ENCODE measurements at regions not wholly inside any gene's neighbourhood (a gene's known extent, or its start where the extent isn't known, plus 50 kb on each side); places are given as distances from the start of the nearest gene placed in this dataset.
A peak's percentile ranks its signal among the peaks of the same experiment; 100 is the strongest.

DNA sequence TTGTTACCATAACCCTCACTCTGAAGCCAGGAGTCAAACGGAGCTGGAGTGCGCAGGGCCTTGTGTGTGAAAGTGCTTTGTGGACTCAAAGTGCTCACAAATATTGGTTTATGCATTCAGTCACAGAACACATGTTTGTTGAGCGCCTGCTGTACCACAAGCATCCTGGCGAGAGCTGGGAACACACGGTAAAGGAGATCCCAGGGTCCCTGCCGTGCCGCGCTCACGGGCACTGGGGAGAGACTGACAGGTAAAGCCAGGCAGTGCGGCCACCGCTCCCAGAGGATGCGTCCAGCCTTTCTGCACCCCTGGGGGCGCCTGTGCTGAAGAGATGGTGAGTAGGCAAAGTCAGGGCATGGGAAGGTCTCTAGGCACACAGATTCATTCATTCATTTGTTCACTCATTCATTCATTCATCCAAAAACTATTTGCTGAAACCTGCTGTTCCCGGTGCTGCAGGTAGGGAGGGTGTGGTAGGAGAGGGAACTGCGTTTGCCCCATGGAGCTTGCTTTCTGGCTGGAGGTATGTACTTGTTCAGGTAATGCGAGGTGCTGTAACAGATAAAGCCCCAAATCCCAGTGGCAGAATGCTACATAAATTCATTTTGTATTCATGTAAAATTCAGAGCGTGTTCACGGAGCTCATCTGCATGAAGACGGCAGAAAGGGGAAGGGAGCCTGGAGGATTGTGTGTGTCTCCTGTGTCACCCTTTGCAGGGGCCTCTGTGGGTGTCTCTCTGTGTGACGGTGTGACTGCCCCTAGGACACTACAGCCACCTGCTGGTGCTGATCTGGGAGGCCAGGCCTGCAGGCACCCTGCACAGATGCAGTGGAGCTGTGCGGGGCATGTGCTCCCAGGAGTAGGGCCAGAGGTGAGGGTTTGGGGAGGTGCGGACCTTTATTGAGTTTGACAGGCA, 167.0 kb upstream of the B3GAT1 start (continued):
- TF ChIP-seq, protein P1, sequence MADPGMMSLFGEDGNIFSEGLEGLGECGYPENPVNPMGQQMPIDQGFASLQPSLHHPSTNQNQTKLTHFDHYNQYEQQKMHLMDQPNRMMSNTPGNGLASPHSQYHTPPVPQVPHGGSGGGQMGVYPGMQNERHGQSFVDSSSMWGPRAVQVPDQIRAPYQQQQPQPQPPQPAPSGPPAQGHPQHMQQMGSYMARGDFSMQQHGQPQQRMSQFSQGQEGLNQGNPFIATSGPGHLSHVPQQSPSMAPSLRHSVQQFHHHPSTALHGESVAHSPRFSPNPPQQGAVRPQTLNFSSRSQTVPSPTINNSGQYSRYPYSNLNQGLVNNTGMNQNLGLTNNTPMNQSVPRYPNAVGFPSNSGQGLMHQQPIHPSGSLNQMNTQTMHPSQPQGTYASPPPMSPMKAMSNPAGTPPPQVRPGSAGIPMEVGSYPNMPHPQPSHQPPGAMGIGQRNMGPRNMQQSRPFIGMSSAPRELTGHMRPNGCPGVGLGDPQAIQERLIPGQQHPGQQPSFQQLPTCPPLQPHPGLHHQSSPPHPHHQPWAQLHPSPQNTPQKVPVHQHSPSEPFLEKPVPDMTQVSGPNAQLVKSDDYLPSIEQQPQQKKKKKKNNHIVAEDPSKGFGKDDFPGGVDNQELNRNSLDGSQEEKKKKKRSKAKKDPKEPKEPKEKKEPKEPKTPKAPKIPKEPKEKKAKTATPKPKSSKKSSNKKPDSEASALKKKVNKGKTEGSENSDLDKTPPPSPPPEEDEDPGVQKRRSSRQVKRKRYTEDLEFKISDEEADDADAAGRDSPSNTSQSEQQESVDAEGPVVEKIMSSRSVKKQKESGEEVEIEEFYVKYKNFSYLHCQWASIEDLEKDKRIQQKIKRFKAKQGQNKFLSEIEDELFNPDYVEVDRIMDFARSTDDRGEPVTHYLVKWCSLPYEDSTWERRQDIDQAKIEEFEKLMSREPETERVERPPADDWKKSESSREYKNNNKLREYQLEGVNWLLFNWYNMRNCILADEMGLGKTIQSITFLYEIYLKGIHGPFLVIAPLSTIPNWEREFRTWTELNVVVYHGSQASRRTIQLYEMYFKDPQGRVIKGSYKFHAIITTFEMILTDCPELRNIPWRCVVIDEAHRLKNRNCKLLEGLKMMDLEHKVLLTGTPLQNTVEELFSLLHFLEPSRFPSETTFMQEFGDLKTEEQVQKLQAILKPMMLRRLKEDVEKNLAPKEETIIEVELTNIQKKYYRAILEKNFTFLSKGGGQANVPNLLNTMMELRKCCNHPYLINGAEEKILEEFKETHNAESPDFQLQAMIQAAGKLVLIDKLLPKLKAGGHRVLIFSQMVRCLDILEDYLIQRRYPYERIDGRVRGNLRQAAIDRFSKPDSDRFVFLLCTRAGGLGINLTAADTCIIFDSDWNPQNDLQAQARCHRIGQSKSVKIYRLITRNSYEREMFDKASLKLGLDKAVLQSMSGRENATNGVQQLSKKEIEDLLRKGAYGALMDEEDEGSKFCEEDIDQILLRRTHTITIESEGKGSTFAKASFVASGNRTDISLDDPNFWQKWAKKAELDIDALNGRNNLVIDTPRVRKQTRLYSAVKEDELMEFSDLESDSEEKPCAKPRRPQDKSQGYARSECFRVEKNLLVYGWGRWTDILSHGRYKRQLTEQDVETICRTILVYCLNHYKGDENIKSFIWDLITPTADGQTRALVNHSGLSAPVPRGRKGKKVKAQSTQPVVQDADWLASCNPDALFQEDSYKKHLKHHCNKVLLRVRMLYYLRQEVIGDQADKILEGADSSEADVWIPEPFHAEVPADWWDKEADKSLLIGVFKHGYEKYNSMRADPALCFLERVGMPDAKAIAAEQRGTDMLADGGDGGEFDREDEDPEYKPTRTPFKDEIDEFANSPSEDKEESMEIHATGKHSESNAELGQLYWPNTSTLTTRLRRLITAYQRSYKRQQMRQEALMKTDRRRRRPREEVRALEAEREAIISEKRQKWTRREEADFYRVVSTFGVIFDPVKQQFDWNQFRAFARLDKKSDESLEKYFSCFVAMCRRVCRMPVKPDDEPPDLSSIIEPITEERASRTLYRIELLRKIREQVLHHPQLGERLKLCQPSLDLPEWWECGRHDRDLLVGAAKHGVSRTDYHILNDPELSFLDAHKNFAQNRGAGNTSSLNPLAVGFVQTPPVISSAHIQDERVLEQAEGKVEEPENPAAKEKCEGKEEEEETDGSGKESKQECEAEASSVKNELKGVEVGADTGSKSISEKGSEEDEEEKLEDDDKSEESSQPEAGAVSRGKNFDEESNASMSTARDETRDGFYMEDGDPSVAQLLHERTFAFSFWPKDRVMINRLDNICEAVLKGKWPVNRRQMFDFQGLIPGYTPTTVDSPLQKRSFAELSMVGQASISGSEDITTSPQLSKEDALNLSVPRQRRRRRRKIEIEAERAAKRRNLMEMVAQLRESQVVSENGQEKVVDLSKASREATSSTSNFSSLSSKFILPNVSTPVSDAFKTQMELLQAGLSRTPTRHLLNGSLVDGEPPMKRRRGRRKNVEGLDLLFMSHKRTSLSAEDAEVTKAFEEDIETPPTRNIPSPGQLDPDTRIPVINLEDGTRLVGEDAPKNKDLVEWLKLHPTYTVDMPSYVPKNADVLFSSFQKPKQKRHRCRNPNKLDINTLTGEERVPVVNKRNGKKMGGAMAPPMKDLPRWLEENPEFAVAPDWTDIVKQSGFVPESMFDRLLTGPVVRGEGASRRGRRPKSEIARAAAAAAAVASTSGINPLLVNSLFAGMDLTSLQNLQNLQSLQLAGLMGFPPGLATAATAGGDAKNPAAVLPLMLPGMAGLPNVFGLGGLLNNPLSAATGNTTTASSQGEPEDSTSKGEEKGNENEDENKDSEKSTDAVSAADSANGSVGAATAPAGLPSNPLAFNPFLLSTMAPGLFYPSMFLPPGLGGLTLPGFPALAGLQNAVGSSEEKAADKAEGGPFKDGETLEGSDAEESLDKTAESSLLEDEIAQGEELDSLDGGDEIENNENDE (IDR thresholded peaks at IDR 0.05; ENCODE audit: insufficient replicate concordance, low read length) = no peak
- TF ChIP-seq CEBPB (IDR thresholded peaks at IDR 0.05; ENCODE audit: low read depth, low read length) = no peak
- no peak for TF ChIP-seq KDM4A (IDR thresholded peaks at IDR 0.05; ENCODE audit: low read depth, low read length, severe bottlenecking)
- no peak for TF ChIP-seq TCF12 (IDR thresholded peaks at IDR 0.05; ENCODE audit: low read depth, low read length)
- TF ChIP-seq, protein P2, sequence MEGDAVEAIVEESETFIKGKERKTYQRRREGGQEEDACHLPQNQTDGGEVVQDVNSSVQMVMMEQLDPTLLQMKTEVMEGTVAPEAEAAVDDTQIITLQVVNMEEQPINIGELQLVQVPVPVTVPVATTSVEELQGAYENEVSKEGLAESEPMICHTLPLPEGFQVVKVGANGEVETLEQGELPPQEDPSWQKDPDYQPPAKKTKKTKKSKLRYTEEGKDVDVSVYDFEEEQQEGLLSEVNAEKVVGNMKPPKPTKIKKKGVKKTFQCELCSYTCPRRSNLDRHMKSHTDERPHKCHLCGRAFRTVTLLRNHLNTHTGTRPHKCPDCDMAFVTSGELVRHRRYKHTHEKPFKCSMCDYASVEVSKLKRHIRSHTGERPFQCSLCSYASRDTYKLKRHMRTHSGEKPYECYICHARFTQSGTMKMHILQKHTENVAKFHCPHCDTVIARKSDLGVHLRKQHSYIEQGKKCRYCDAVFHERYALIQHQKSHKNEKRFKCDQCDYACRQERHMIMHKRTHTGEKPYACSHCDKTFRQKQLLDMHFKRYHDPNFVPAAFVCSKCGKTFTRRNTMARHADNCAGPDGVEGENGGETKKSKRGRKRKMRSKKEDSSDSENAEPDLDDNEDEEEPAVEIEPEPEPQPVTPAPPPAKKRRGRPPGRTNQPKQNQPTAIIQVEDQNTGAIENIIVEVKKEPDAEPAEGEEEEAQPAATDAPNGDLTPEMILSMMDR (IDR thresholded peaks at IDR 0.05; ENCODE audit: control extremely low read depth in 1 of 3, insufficient read depth in 1 of 3, low read depth in 1 of 3, low read length in 3 of 3) = peak; percentile 28 to 46 (median 32)
- no peak for TF ChIP-seq TAF7 (optimal IDR thresholded peaks at IDR 0.05; ENCODE audit: borderline replicate concordance, low read depth, low read length)
